Uterus (tissue), 2 donors: ENCODE measurements at regions not wholly inside any gene's neighbourhood (a gene's known extent, or its start where the extent isn't known, plus 50 kb on each side); places are given as distances from the start of the nearest gene placed in this dataset.

Source experiments
- CTCF ChIP-seq, 4 experiments: fragments of 200-600 bp in 2 of 4; fragments of 450-650 bp in 2 of 4; sonication (generic) in 2 of 4; IDR thresholded peaks; one replicate each; pipeline ENCODE4 v1.5.1; 2016 to 2019; ENCODE audit warnings: antibody characterized with exemption in 4 of 4, mild to moderate bottlenecking in 2 of 4, moderate library complexity in 1 of 4
- POLR2A ChIP-seq, 2 donors: fragments of 450-650 bp; IDR thresholded peaks; one replicate each; pipeline ENCODE4 v1.6.1; 2016; ENCODE audit warnings: antibody characterized with exemption in 2 of 2, mild to moderate bottlenecking in 1 of 2, moderate library complexity in 1 of 2

DNA sequence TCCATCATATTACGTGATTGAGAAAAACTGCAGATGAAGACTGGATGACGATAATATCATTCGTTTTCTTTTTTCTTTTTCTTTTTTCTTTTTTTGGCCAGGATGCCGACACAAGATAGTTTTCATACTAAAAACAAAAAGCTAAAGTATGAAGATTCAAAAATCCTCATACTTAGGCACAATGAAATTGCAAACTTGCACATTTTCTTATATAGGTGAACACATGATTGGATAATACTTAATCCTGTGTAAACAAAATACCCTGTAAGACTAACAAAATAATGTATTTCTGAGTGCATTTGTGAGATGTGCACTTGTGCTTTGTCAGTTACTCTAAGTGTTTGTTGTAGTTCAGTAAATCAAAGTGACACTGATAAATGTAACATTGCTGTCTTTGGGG is 568.9 kb downstream of the ANKRD50 start:
- TF ChIP-seq CTCF (IDR thresholded peaks at IDR 0.05) (no peak), POLR2A (IDR thresholded peaks at IDR 0.05) (no peak)
